Endodermal cell (in vitro differentiated cells): ENCODE measurements at regions not wholly inside any gene's neighbourhood (a gene's known extent, or its start where the extent isn't known, plus 50 kb on each side); places are given as distances from the start of the nearest gene placed in this dataset.

ENCODE experiments used
- DNase-seq: peaks from one replicate; pipeline ENCODE4 v3.0.0-alpha.2; 2017
- H3K27ac ChIP-seq: 2 replicates; pipeline ENCODE4 v1.5.1; 2013; ENCODE audit warnings: mild to moderate bottlenecking, low read depth, low read length, moderate library complexity
- H3K27me3 ChIP-seq: 2 replicates; pipeline ENCODE4 v1.6.1; 2013; ENCODE audit warnings: mild to moderate bottlenecking, low read length, moderate library complexity; ENCODE audit not compliant: insufficient read depth, control insufficient read depth, poor library complexity, severe bottlenecking
- H3K36me3 ChIP-seq: 2 replicates; pipeline ENCODE4 v1.7.0; 2013; ENCODE audit warnings: mild to moderate bottlenecking, low read length, moderate library complexity; ENCODE audit not compliant: control insufficient read depth, insufficient read depth
- H3K4me1 ChIP-seq: one replicate; pipeline ENCODE4 v1.7.0; 2013; ENCODE audit warnings: low read length; ENCODE audit not compliant: control insufficient read depth, insufficient read depth
- H3K4me3 ChIP-seq: 2 replicates; pipeline ENCODE4 v1.5.1; 2013; ENCODE audit warnings: mild to moderate bottlenecking, low read length, moderate library complexity
- H3K9ac ChIP-seq: 2 replicates; pipeline ENCODE4 v1.6.1; 2013; ENCODE audit warnings: mild to moderate bottlenecking, low read length, moderate library complexity; ENCODE audit not compliant: poor library complexity, severe bottlenecking; ENCODE audit errors: extremely low read depth
- H3K9me3 ChIP-seq: 2 replicates; pipeline ENCODE4 v1.6.1; 2013; ENCODE audit warnings: mild to moderate bottlenecking, low read length, moderate library complexity; ENCODE audit not compliant: control insufficient read depth
- H3K27ac Mint-ChIP-seq: 2 replicates; pipeline ENCODE4 v1.8.0; 2020; ENCODE audit warnings: mixed read lengths
- H3K27me3 Mint-ChIP-seq: 2 replicates; pipeline ENCODE4 v1.8.0; 2021; ENCODE audit warnings: mild to moderate bottlenecking, mixed read lengths; ENCODE audit not compliant: insufficient read depth
- H3K36me3 Mint-ChIP-seq: 2 replicates; pipeline ENCODE4 v1.8.0; 2020; ENCODE audit warnings: low read depth, mixed read lengths
- H3K4me1 Mint-ChIP-seq: 2 replicates; pipeline ENCODE4 v1.8.0; 2020; ENCODE audit warnings: mixed read lengths
- H3K4me3 Mint-ChIP-seq: 2 replicates; pipeline ENCODE4 v1.8.0; 2020; ENCODE audit warnings: mild to moderate bottlenecking, moderate library complexity, mixed read lengths
- H3K9me3 Mint-ChIP-seq: 2 replicates; pipeline ENCODE4 v1.8.0; 2020; ENCODE audit warnings: mild to moderate bottlenecking, mixed read lengths
- CTCF ChIP-seq: fragments of 200-600 bp; sonication (generic); conservative IDR thresholded peaks from 2 replicates; pipeline ENCODE4 v1.5.0; 2021; ENCODE audit warnings: antibody characterized with exemption, mild to moderate bottlenecking
- WGBS, 2 experiments: methylation state at CpG; one replicate each; pipeline versions ENCODE4 v1.1.5 to v1.1.7; 2013; ENCODE audit warnings: missing lambda C conversion rate in 2 of 2, mixed read lengths in 1 of 2; ENCODE audit not compliant: insufficient coverage in 1 of 2, insufficient read length in 1 of 2; 5-methylcytosine and 5-hydroxymethylcytosine counted together

GRCh38 chr9:15047028-15047551 is 136.9 kb upstream of the FREM1 start:
- WGBS, 2 experiments = 73 to 97% methylated on average over 3 to 5 of the region's 5 CpGs
- Mint-ChIP-seq H3K36me3 (no peaks in the 10 kb centered on the region), H3K27me3 (no peaks in the 10 kb centered on the region), H3K4me1 (no peaks in the 10 kb centered on the region), H3K27ac (no peak overlapping the region), H3K4me3 (no peak overlapping the region), H3K9me3 (no peaks in the 10 kb centered on the region)
- no peak for TF ChIP-seq CTCF
- Histone ChIP-seq H3K4me1 (no peaks in the 10 kb centered on the region), H3K4me3 (no peak overlapping the region), H3K36me3 (no peaks in the 10 kb centered on the region), H3K27ac (no peak overlapping the region), H3K27me3 (no peaks in the 10 kb centered on the region), H3K9me3 (no peaks in the 10 kb centered on the region), H3K9ac (no peak overlapping the region)
- no peak for DNase-seq

- H3K4me1 ChIP-seq = no peaks in the 10 kb centered on the region
- Mint-ChIP-seq H3K9me3 (peaks cover 11% of the 10 kb centered on the region), H3K27me3 (peaks cover 3% of the 10 kb centered on the region), H3K4me3 (no peak overlapping the region), H3K27ac (no peak overlapping the region), H3K36me3 (no peaks in the 10 kb centered on the region), H3K4me1 (no peaks in the 10 kb centered on the region)
- H3K9ac ChIP-seq = no peak overlapping the region
- no peak overlapping the region for H3K4me3 ChIP-seq
- DNase-seq = no peak
- H3K36me3 ChIP-seq = no peaks in the 10 kb centered on the region
- H3K9me3 ChIP-seq = no peaks in the 10 kb centered on the region
- H3K27me3 ChIP-seq = no peaks in the 10 kb centered on the region
- no peak overlapping the region for H3K27ac ChIP-seq
- 91% methylated on average over 4 of the region's 4 CpGs; no CpG with 5 or more reads in 1 of the 2 experiments for WGBS, 2 experiments
- no peak for TF ChIP-seq CTCF
These were observed 123.1 kb upstream of the FREM1 start for GRCh38 chr9:15033316-15033715.

- no peak overlapping the region for H3K9ac ChIP-seq
- TF ChIP-seq CTCF = no peak
- no peaks in the 10 kb centered on the region for H3K36me3 ChIP-seq
- Mint-ChIP-seq H3K4me3 (no peak overlapping the region), H3K4me1 (no peaks in the 10 kb centered on the region), H3K36me3 (no peaks in the 10 kb centered on the region), H3K9me3 (peaks cover 11% of the 10 kb centered on the region), H3K27ac (no peak overlapping the region), H3K27me3 (peaks cover 5% of the 10 kb centered on the region)
- no peaks in the 10 kb centered on the region for H3K9me3 ChIP-seq
- no peak overlapping the region for H3K4me3 ChIP-seq
- no peak for DNase-seq
- no peak overlapping the region for H3K27ac ChIP-seq
- WGBS, 2 experiments = 82 to 91% methylated on average over 1 of the region's 1 CpG
- H3K27me3 ChIP-seq = no peaks in the 10 kb centered on the region
- H3K4me1 ChIP-seq = no peaks in the 10 kb centered on the region
These were observed 122.6 kb upstream of the FREM1 start for GRCh38 chr9:15032860-15033259.
